Activated T-helper 17 cell treated with anti-CD3 and anti-CD28 coated beads, Interleukin-2, amount 50 U/mL, for 72 hours (primary cell): ENCODE measurements at regions not wholly inside any gene's neighbourhood (a gene's known extent, or its start where the extent isn't known, plus 50 kb on each side); places are given as distances from the start of the nearest gene placed in this dataset.

Experiments used
- ATAC-seq: fragments of 150-1000 bp; cut with Tn5 transposase; replicated peaks from 2 replicates; pipeline ENCODE4 v1.10.0; 2021; ENCODE audit warnings: mild to moderate bottlenecking, moderate library complexity
- H3K27ac Mint-ChIP-seq: one replicate; pipeline ENCODE4 v1.8.0; 2022; ENCODE audit warnings: mixed read lengths
- H3K27me3 Mint-ChIP-seq: one replicate; pipeline ENCODE4 v1.8.0; 2022; ENCODE audit warnings: mixed read lengths
- H3K36me3 Mint-ChIP-seq: one replicate; pipeline ENCODE4 v1.8.0; 2022; ENCODE audit warnings: low read depth, mild to moderate bottlenecking, mixed read lengths
- H3K4me1 Mint-ChIP-seq: one replicate; pipeline ENCODE4 v1.8.0; 2022; ENCODE audit warnings: mixed read lengths
- H3K4me3 Mint-ChIP-seq: one replicate; pipeline ENCODE4 v1.8.0; 2022; ENCODE audit warnings: mild to moderate bottlenecking, mixed read lengths
- H3K9me3 Mint-ChIP-seq: one replicate; pipeline ENCODE4 v1.8.0; 2022; ENCODE audit warnings: mixed read lengths

GRCh38 chr1:8097077-8097799, 71.1 kb upstream of the ERRFI1 start:
- Mint-ChIP-seq H3K9me3 (no peaks in the 10 kb centered on the region), H3K4me1 (peaks cover 35% of the 10 kb centered on the region), H3K4me3 (peak overlapping the region; percentile 76), H3K27ac (peak overlapping the region; percentile 94), H3K27me3 (peaks cover 3% of the 10 kb centered on the region), H3K36me3 (no peaks in the 10 kb centered on the region)
- ATAC-seq, result peak; percentile 95

GRCh38 chr1:8096105-8097011, 70.2 kb upstream of the ERRFI1 start:
- H3K4me3 Mint-ChIP-seq, result peak overlapping the region; percentile 76
- ATAC-seq, result peak; percentile 55

GRCh38 chr1:8095584-8095983, 69.5 kb upstream of the ERRFI1 start:
- H3K36me3 Mint-ChIP-seq, result no peaks in the 10 kb centered on the region
- H3K27ac Mint-ChIP-seq, result peak overlapping the region; percentile 94
- no peak for ATAC-seq
- no peaks in the 10 kb centered on the region for H3K9me3 Mint-ChIP-seq
- peak overlapping the region; percentile 76 for H3K4me3 Mint-ChIP-seq
- H3K4me1 Mint-ChIP-seq, result peaks cover 41% of the 10 kb centered on the region
- peaks cover 4% of the 10 kb centered on the region for H3K27me3 Mint-ChIP-seq

More at GRCh38 chr1:8096105-8097011, 70.2 kb upstream of the ERRFI1 start:
- H3K27ac Mint-ChIP-seq, result peak overlapping the region; percentile 94
- peaks cover 35% of the 10 kb centered on the region for H3K4me1 Mint-ChIP-seq
- no peaks in the 10 kb centered on the region for H3K36me3 Mint-ChIP-seq
- H3K27me3 Mint-ChIP-seq, result peaks cover 4% of the 10 kb centered on the region
- H3K9me3 Mint-ChIP-seq, result no peaks in the 10 kb centered on the region

GRCh38 chr1:8094481-8095241, 68.6 kb upstream of the ERRFI1 start:
- Mint-ChIP-seq H3K9me3 (no peaks in the 10 kb centered on the region), H3K36me3 (no peaks in the 10 kb centered on the region), H3K4me1 (peaks cover 46% of the 10 kb centered on the region), H3K27me3 (peaks cover 7% of the 10 kb centered on the region), H3K4me3 (peak overlapping the region; percentile 76), H3K27ac (peak overlapping the region; percentile 94)
- ATAC-seq, result peak; percentile 37

GRCh38 chr1:8093221-8093980, 67.3 kb upstream of the ERRFI1 start:
- Mint-ChIP-seq H3K4me3 (no peak overlapping the region), H3K27me3 (peaks cover 7% of the 10 kb centered on the region), H3K9me3 (no peaks in the 10 kb centered on the region), H3K36me3 (no peaks in the 10 kb centered on the region), H3K4me1 (peaks cover 50% of the 10 kb centered on the region), H3K27ac (no peak overlapping the region)
- no peak for ATAC-seq

- no peaks in the 10 kb centered on the region for H3K36me3 Mint-ChIP-seq
- H3K9me3 Mint-ChIP-seq, result no peaks in the 10 kb centered on the region
- H3K4me1 Mint-ChIP-seq, result peaks cover 47% of the 10 kb centered on the region
- no peak overlapping the region for H3K27ac Mint-ChIP-seq
- H3K27me3 Mint-ChIP-seq, result peaks cover 7% of the 10 kb centered on the region
- H3K4me3 Mint-ChIP-seq, result no peak overlapping the region
- no peak for ATAC-seq
These were observed 66.5 kb upstream of the ERRFI1 start for GRCh38 chr1:8092657-8093056.

- Mint-ChIP-seq H3K27ac (no peak overlapping the region), H3K36me3 (no peaks in the 10 kb centered on the region), H3K4me1 (peaks cover 40% of the 10 kb centered on the region), H3K27me3 (peaks cover 7% of the 10 kb centered on the region), H3K4me3 (no peak overlapping the region), H3K9me3 (no peaks in the 10 kb centered on the region)
- no peak for ATAC-seq
These were observed 65.6 kb upstream of the ERRFI1 start for GRCh38 chr1:8091691-8092090.

- peak; percentile 78 for ATAC-seq
- peak overlapping the region; percentile 28 for H3K4me3 Mint-ChIP-seq
These were observed 64.2 kb upstream of the ERRFI1 start for GRCh38 chr1:8090241-8090702.

GRCh38 chr1:8089535-8090228, 63.6 kb upstream of the ERRFI1 start:
- Mint-ChIP-seq H3K9me3 (no peaks in the 10 kb centered on the region), H3K4me1 (peaks cover 22% of the 10 kb centered on the region), H3K27me3 (peaks cover 10% of the 10 kb centered on the region), H3K4me3 (peak overlapping the region; percentile 28), H3K36me3 (no peaks in the 10 kb centered on the region), H3K27ac (peak overlapping the region; percentile 54)
- ATAC-seq, result peak; percentile 50

More at GRCh38 chr1:8090241-8090702, 64.2 kb upstream of the ERRFI1 start:
- Mint-ChIP-seq H3K9me3 (no peaks in the 10 kb centered on the region), H3K4me1 (peaks cover 27% of the 10 kb centered on the region), H3K27me3 (peaks cover 7% of the 10 kb centered on the region), H3K36me3 (no peaks in the 10 kb centered on the region), H3K27ac (peak overlapping the region; percentile 72)

- Mint-ChIP-seq H3K36me3 (no peaks in the 10 kb centered on the region), H3K27ac (no peak overlapping the region), H3K4me3 (no peak overlapping the region), H3K4me1 (peaks cover 13% of the 10 kb centered on the region), H3K27me3 (peaks cover 6% of the 10 kb centered on the region), H3K9me3 (no peaks in the 10 kb centered on the region)
- no peak for ATAC-seq
These were observed 59.9 kb upstream of the ERRFI1 start for GRCh38 chr1:8086055-8086454.

GRCh38 chr1:8084913-8085312, 58.8 kb upstream of the ERRFI1 start:
- ATAC-seq, result no peak
- Mint-ChIP-seq H3K9me3 (no peaks in the 10 kb centered on the region), H3K36me3 (no peaks in the 10 kb centered on the region), H3K27me3 (peaks cover 3% of the 10 kb centered on the region), H3K4me3 (no peak overlapping the region), H3K4me1 (peaks cover 6% of the 10 kb centered on the region), H3K27ac (no peak overlapping the region)

GRCh38 chr1:8083739-8084484, 57.8 kb upstream of the ERRFI1 start:
- H3K4me1 Mint-ChIP-seq, result no peaks in the 10 kb centered on the region
- no peak for ATAC-seq
- H3K9me3 Mint-ChIP-seq, result no peaks in the 10 kb centered on the region
- H3K4me3 Mint-ChIP-seq, result no peak overlapping the region
- peaks cover 3% of the 10 kb centered on the region for H3K27me3 Mint-ChIP-seq
- no peaks in the 10 kb centered on the region for H3K36me3 Mint-ChIP-seq
- H3K27ac Mint-ChIP-seq, result no peak overlapping the region

GRCh38 chr1:8082945-8083344, 56.8 kb upstream of the ERRFI1 start:
- peaks cover 3% of the 10 kb centered on the region for H3K27me3 Mint-ChIP-seq

More at GRCh38 chr1:8082945-8083344, 56.8 kb upstream of the ERRFI1 start:
- no peak for ATAC-seq
- Mint-ChIP-seq H3K4me3 (no peak overlapping the region), H3K4me1 (peaks cover 6% of the 10 kb centered on the region), H3K9me3 (no peaks in the 10 kb centered on the region), H3K27ac (no peak overlapping the region), H3K36me3 (no peaks in the 10 kb centered on the region)
